HG03108 (cell line): ENCODE measurements at regions not wholly inside any gene's neighbourhood (a gene's known extent, or its start where the extent isn't known, plus 50 kb on each side); places are given as distances from the start of the nearest gene placed in this dataset.

Experiments used
- ATAC-seq: cut with Tn5 transposase; IDR thresholded peaks from one replicate; pipeline ENCODE4 v1.9.1; 2021; ENCODE audit warnings: moderate library complexity; ENCODE audit not compliant: unreplicated experiment

- no peak for ATAC-seq
These were observed 403.8 kb upstream of the ID2 start for GRCh38 chr2:8277921-8278571.

DNA sequence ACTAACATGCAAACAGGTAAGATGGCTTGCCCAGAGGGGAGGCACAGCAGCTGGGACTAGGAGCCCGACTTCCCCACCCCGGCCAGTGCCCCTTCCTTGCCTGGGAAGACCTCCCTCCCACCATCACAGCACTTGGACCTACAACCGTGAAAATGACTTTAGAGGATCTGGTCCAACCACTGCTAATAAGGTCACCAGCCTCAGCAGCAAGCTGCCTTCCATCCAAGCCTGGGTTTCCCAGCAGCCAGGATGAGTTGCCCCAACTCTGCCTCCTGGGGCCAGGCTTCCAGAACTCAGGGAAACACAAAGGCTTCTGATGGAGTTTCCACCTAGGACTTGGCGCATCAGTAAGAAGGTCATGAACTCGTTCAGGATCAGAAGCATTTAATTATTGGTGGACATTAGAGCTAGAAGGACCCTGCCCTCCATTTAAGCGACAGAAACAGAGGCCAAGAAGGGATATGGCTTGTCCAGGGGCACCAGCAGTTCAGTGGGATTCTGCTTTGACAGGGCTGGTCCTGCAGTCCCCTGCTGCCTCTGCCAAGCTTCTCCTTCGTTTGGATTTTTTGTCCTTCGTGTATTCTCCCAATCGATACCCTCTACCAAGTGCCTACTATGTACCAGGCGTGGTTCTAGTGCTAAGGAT lies 403.0 kb upstream of the ID2 start:
- no peak for ATAC-seq

DNA sequence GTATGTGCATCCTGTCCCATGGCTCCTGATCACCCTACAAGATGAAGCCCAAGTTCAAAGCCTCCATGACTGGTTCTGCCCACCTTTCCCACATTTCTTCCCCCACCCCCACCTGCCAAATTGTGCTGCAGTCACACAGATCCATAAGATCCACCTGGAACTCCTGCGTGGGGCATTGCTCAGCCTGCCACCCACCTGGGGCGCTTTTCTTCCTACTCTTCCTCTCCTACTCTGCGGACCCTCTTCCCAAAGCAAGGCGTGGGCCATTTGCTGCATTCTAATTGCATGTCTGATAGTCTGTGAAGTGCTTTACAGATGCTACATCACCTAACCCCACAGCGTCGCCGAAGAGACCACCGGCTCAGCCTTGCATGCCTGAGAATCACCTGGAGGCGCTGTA lies 402.4 kb upstream of the ID2 start:
- ATAC-seq = no peak

DNA sequence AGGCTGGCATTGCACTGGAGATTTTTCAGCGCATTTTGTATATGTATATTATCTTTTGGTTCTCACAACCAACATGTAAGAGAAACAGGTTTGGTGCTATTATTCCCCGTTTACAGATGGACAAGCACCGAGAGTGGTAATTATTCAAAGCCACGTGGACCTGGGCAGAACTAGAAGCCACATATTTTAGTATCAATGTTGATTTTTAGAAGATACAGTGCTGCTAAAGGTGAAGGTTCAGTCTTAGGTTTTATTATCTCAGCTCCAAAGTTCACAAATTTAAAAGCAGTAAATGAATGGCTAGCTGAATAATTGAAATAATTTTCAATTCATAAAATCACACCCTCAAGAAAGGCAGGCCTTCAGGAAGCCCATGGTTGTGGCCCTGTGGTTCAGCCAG lies 400.6 kb upstream of the ID2 start:
- no peak for ATAC-seq

DNA sequence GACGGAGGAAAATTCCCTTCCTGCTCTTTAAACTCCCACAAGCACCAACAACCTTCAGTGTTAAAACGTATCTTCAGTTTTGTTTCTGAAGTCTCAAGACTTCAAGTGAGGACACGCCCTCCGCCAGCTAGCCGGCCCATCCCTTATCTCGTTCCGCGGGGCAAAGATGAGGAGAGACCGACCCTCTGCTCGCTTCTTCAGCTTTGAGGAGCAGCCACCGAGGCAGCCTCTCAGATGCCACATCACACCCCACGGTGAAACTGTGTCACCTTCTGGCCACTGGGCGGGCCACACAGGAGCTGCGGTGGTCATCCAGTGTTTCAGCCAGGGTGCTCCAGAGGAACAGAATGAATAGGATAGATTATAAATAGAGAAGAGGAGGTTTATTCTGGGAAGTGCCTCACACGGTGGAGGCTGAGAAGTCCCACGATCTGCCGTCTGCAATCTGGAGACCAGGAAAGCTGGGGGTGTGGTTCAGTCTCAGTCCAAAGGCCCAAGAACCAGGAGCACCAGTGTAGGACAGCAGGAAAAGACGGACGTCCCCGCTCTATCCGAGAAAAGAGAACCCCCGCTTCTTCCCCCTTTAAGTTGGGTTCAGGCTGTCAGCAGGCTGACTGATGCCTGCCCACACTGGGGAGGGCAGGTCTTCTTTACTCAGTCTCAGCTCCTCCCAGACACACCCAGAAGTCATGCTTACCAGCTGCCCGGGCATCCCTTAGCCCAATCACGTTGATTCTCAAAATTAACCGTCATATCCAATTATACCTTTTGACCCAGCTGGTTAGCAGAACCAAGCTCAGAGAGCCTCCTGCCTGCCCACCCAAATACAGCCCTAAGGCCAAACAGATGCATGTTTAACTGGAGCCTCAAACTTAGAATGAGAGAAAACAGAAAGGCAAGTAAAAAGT lies 399.7 kb upstream of the ID2 start:
- no peak for ATAC-seq

- no peak for ATAC-seq
These were observed 399.0 kb upstream of the ID2 start for GRCh38 chr2:8282858-8283252.

DNA sequence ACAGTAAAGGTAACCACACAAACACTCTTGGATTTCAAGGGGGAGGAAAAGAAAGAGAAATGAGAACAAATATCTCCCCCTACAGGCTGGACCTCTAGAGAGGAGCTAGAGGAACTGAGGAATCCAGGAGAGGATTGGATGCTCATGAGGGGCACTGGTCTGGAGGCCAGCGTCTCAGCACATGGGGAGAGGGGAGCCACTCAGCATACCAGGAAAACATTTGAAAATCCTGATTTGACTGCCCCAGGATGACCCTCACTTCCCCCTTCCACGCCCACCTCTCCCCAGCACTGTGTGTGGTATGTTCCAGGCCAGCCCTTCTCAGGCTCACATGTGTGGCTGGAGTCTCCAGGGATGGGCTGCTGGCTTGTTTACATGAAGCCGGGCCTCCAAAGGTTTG lies 396.8 kb upstream of the ID2 start:
- ATAC-seq = no peak

DNA sequence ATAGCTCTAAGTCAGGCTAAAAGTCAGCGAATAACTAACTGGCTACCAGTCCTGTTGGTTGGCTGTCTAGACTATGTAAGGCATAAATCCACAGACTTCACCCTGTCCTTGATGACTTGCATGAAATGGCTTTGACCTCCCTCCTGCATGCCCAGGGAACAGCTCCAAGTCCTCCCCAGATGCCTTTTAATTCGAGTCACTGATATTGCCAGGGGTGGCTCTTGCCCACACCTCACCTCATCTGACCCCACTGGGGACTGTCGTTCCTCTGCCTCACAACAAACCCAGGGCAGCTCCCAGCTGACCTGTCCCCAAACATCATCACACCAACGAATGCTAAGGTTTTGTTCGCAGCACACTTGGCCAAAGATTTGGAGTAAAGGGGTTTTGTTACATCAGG lies 396.0 kb upstream of the ID2 start:
- ATAC-seq = no peak

DNA sequence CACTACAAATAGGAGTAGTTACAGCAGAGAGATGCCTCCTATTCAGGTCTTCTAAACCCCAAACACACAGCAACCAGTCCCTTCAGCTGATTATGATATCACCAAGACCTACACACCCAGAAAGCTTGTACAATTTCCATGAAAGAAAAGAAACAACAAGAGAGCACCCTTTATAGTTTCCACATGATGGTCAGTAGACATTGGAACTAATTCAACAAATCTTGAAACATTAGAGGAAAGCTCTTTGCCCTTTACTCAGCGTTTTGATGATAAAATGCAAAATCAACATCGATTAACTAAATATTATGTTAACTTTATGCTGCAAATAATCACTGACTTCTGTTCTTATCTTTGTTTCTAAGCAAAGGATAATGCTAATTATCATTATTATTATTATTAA lies 393.6 kb upstream of the ID2 start:
- ATAC-seq = no peak

GRCh38 chr2:8289111-8289510 lies 392.7 kb upstream of the ID2 start:
- no peak for ATAC-seq

DNA sequence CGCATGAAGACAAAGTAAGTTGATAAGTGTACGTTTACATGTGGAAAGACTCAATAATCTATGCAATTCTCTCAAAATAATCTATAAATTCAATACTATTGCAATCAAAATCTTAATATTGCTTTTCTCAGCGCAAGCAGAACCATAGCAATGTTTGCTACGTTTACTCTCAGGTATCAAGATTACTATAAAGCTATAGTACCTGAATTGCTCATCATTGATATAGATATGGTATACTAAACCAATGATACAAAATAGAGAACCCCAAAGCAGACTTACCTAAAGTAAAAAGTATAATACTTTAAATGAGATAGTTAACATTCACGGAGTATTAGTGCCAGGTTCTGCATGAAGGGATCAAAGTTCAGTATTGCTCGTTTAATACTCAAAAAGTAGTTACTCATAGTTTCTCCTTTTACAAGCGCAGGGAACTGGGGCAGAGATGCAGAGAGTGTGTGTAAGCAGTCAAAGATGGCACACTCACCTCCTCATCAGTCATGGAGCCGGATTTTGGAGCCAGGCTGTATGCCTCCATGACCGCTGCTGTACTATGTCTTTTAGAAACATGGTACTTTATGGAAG lies 391.0 kb upstream of the ID2 start:
- ATAC-seq = no peak

GRCh38 chr2:8296306-8296705 lies 385.6 kb upstream of the ID2 start:
- ATAC-seq = no peak

DNA sequence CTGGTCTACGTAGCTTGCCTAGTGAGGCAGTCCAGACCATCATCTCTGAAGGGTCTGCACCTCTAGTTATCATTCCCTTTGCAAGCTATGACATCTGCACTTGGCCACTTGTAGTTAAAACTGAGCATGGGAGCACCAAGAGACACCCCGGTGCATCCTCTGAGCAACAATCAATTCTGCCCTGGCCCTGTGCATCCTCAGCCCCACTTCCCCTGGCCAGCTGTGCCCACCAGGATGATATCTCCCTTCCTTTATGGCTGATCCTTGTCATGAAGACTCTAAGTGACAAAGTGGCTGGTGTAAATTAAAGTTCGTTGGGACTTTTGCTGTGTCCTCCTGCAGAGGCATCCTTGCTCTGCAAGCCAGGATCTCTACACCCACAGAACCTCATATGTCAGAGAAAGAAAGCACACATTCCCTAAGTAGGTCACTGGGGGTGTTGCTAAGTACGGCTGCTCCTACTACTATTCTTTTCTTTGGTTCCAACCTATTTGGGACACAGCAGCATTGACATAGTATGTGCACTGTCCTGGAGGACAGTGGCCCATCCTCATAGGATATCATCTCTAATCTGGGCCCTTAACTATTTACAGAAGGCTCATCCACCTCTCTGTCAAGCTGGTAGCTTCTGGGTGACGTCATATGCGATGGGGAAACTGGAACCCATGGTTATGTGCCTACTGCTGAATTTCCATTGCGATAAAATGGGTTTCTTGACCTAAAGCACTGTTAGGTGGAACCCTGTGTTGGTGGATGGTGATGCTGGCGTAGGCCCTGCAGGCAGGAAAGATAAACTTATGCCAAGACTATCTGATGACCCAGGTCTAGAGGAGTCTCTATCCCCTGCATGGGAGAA lies 384.3 kb upstream of the ID2 start:
- ATAC-seq = no peak

DNA sequence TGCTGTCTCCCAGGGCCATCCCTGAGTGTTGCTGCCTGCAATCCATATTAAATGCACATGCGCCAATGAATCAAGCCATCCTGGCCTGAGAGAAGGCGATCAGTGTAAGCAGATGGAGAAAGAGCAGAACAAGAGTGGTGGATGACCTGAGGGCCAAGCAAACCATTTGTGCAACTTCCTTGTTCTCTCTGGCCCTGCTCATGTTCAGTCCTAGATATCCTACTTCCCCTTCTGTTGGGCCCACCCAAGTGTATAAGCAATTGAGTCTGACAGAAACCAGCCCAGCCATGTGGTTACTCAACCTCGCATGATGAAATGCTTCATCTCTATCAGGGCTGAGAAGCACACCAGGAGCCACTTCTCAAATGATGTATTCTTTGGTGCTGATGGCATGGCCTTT lies 383.1 kb upstream of the ID2 start:
- ATAC-seq = no peak

DNA sequence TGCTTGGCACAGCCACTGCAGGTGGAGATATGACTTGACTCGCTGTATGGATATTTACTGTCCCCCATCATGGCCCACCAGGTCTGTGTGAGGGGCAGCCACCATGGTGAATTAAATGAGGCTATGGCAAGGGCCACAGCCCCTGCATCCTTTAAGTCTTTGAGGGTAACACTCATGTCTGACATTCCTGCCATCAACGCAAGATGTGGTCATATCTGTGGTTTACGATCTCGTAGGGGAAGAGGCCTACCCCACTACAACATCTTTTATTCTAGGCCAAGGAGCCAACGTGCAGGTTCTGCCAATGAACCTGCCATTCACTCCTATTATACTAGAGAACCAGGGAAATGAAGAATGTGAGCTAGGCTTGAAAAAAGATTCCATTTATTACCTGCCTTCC lies 381.6 kb upstream of the ID2 start:
- ATAC-seq = no peak

- ATAC-seq = no peak
These were observed 381.0 kb upstream of the ID2 start for GRCh38 chr2:8300905-8301304.

GRCh38 chr2:8303322-8303832 lies 378.5 kb upstream of the ID2 start:
- peak; percentile 72 for ATAC-seq

GRCh38 chr2:8304821-8305766 lies 376.8 kb upstream of the ID2 start:
- no peak for ATAC-seq
